Right atrium auricular region (tissue), 2 donors: ENCODE measurements at regions not wholly inside any gene's neighbourhood (a gene's known extent, or its start where the extent isn't known, plus 50 kb on each side); places are given as distances from the start of the nearest gene placed in this dataset.
A peak's percentile ranks its signal among the peaks of the same experiment; 100 is the strongest.
"Not testable (repeated sequence)": the region's sequence is repeated elsewhere in the genome, so short reads cannot be mapped to it uniquely, and the experiment has no call there.

ENCODE experiments used
- DNase-seq: peaks from one replicate; pipeline ENCODE4 v3.0.0-alpha.2; 2019; ENCODE audit warnings: low spot score
- H3K27ac ChIP-seq, 2 donors: fragments of 200-600 bp; sonication (generic); 1 replicate in 1 of 2; 2 replicates in 1 of 2; pipeline ENCODE4 v1.5.1; 2016 to 2019
- H3K27me3 ChIP-seq, 2 donors: fragments of 200-600 bp; sonication (generic); one replicate each; pipeline versions ENCODE4 v1.5.1 to v1.6.0; 2017 to 2019
- H3K36me3 ChIP-seq: fragments of 200-600 bp; sonication (generic); one replicate; pipeline ENCODE4 v1.5.1; 2016
- H3K4me1 ChIP-seq, 2 donors: fragments of 200-600 bp; sonication (generic); one replicate each; pipeline versions ENCODE4 v1.5.1 to v1.6.0; 2017 to 2019
- H3K4me3 ChIP-seq, 2 donors: fragments of 200-600 bp; sonication (generic); 1 replicate in 1 of 2; 2 replicates in 1 of 2; pipeline ENCODE4 v1.5.1; 2017 to 2019; ENCODE audit warnings: mild to moderate bottlenecking in 1 of 2, moderate library complexity in 1 of 2
- H3K9me3 ChIP-seq, 2 donors: fragments of 200-600 bp; sonication (generic); one replicate each; pipeline ENCODE4 v1.5.1; 2019
- CTCF ChIP-seq, 2 donors: fragments of 200-600 bp; sonication (generic); IDR thresholded peaks; one replicate each; pipeline ENCODE4 v1.5.1; 2019; ENCODE audit warnings: antibody characterized with exemption in 2 of 2

- Histone ChIP-seq H3K27me3 (no peaks in the 10 kb centered on the region), H3K4me3 (no peak overlapping the region), H3K4me1 (peaks cover 0 to 17% of the 10 kb centered on the region in 2 donors), H3K36me3 (no peaks in the 10 kb centered on the region), H3K27ac (peak overlapping the region in 1 of 2 donors; percentile 41), H3K9me3 (no peaks in the 10 kb centered on the region)
- TF ChIP-seq CTCF (IDR thresholded peaks at IDR 0.05) = no peak
- no peak for DNase-seq
Observed at GRCh38 chr2:121833358-121833723, 77.9 kb downstream of the TSN start.

- Histone ChIP-seq H3K27ac (peak overlapping the region in 1 of 2 donors; percentile 24), H3K4me1 (peaks cover 0 to 17% of the 10 kb centered on the region in 2 donors), H3K9me3 (no peaks in the 10 kb centered on the region), H3K36me3 (no peaks in the 10 kb centered on the region), H3K27me3 (no peaks in the 10 kb centered on the region), H3K4me3 (no peak overlapping the region)
- DNase-seq = no peak
- TF ChIP-seq CTCF (IDR thresholded peaks at IDR 0.05) = no peak
Observed at GRCh38 chr2:121836611-121837010, 81.2 kb downstream of the TSN start.

- Histone ChIP-seq H3K36me3 (no peaks in the 10 kb centered on the region), H3K27me3 (no peaks in the 10 kb centered on the region), H3K4me3 (no peak overlapping the region), H3K27ac (no peak overlapping the region), H3K9me3 (no peaks in the 10 kb centered on the region), H3K4me1 (peaks cover 0 to 17% of the 10 kb centered on the region in 2 donors)
- no peak for DNase-seq
- no peak for TF ChIP-seq CTCF (IDR thresholded peaks at IDR 0.05)
Observed at GRCh38 chr2:121837591-121837990, 82.1 kb downstream of the TSN start.

- Histone ChIP-seq H3K27ac (no peak overlapping the region), H3K27me3 (no peaks in the 10 kb centered on the region), H3K4me1 (peaks cover 0 to 17% of the 10 kb centered on the region in 2 donors), H3K9me3 (no peaks in the 10 kb centered on the region), H3K4me3 (no peak overlapping the region), H3K36me3 (no peaks in the 10 kb centered on the region)
- no peak for TF ChIP-seq CTCF (IDR thresholded peaks at IDR 0.05)
- DNase-seq = no peak
Observed at GRCh38 chr2:121838551-121838950, 83.1 kb downstream of the TSN start.

- no peak overlapping the region for H3K27ac ChIP-seq
- H3K36me3 ChIP-seq = no peaks in the 10 kb centered on the region
- no peak for TF ChIP-seq CTCF (IDR thresholded peaks at IDR 0.05)
- H3K4me1 ChIP-seq = peaks cover 0 to 17% of the 10 kb centered on the region in 2 donors
- H3K27me3 ChIP-seq = no peaks in the 10 kb centered on the region
- no peak for DNase-seq
- H3K9me3 ChIP-seq = no peaks in the 10 kb centered on the region
- no peak overlapping the region for H3K4me3 ChIP-seq
Observed at GRCh38 chr2:121839584-121839983, 84.1 kb downstream of the TSN start.

GRCh38 chr2:121849236-121849635, 93.8 kb downstream of the TSN start:
- TF ChIP-seq CTCF (IDR thresholded peaks at IDR 0.05) = no peak
- H3K36me3 ChIP-seq = no peaks in the 10 kb centered on the region
- H3K9me3 ChIP-seq = no peaks in the 10 kb centered on the region
- H3K27ac ChIP-seq = no peak overlapping the region
- H3K4me1 ChIP-seq = no peaks in the 10 kb centered on the region
- H3K4me3 ChIP-seq = no peak overlapping the region
- DNase-seq = no peak
- H3K27me3 ChIP-seq = no peaks in the 10 kb centered on the region

GRCh38 chr2:121853149-121853548, 97.7 kb downstream of the TSN start:
- H3K9me3 ChIP-seq, H3K4me3 ChIP-seq, H3K27ac ChIP-seq, DNase-seq, H3K4me1 ChIP-seq, H3K27me3 ChIP-seq, H3K36me3 ChIP-seq: not testable (repeated sequence)
